GM18502 (cell line): ENCODE measurements at regions not wholly inside any gene's neighbourhood (a gene's known extent, or its start where the extent isn't known, plus 50 kb on each side); places are given as distances from the start of the nearest gene placed in this dataset.

Experiments used
- ATAC-seq: cut with Tn5 transposase; IDR thresholded peaks from one replicate; pipeline ENCODE4 v1.9.1; 2021; ENCODE audit warnings: mild to moderate bottlenecking; ENCODE audit not compliant: unreplicated experiment, poor library complexity

- ATAC-seq, result no peak
Observed at GRCh38 chr21:32878661-32879060, 107.1 kb upstream of the PAXBP1 start.

DNA sequence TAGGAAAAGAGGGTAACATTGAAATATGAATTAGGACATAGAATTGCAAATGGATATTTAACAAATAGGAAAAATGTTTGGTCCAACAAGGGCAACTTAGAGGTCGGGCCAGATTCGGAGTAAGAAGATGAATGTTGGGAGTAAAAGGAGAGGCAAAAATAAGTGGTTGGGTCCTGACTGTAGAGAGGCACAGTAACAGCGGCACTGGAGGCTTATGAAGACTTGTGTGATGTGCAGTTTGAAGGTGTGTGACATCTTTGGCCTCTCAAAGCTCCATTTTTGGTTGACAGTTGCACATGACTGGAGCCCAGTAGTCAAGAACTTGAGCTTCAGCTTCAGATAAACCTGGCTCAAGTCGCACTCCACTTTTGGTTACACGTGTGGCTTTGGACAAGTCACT lies 109.9 kb upstream of the PAXBP1 start:
- no peak for ATAC-seq

DNA sequence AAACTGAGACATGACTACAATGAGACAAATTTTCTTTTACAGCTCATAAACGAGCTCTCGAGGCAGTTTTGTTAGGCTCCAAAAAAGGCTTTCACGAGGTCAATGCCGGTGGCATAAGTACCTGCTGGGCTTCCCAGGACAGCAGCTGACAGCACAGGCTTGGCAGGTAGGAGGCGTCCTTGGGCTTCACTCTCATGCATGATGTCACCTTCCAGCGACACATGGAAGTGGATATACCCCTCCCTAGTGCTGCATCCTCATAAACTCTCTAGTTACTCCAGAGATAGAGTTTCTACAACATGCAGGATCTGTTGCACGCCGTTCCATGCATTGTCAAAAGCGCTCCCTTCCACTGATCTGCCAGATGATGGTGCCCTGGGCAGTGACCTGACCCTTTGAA lies 112.5 kb upstream of the PAXBP1 start:
- ATAC-seq, result no peak

GRCh38 chr21:32886339-32886738 lies 114.8 kb upstream of the PAXBP1 start:
- ATAC-seq, result no peak

GRCh38 chr21:32887026-32887425 lies 115.5 kb upstream of the PAXBP1 start:
- no peak for ATAC-seq

DNA sequence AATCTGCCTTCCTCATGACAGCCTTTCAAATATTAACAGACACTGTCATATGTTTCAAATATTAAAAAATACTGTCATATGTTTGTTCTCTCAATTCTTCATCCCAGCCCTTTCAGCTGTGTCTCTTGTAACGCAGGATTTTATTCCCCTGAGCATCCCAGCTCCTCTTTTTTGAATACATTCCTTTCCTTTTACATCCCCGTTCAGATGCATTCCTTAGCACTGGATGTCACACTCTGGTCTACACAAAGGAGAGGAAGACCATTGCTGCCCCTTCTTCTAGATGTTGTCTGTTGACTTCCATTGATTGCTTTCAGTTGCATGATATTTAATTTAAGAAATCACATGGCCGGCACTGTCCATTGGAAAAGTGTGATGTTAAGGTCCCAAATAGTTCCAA lies 117.4 kb upstream of the PAXBP1 start:
- no peak for ATAC-seq

DNA sequence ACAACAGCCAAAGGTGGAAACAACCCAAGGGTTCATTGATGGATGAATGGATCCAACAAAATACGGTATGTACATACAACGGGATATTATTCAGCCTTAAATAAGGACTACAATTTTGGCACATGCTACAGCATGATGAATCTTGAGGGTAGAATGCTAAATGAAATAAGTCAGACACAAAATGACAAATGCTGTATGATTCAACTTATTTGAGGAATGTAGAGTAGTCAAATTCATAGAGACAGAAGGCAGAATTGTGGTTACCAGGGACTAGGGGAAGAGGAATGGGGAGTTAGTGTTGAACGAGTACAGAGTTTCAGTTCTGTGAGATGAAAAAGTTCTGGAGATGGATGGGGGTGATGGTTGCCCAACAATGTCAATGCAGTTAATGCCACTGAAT lies 118.0 kb upstream of the PAXBP1 start:
- no peak for ATAC-seq

GRCh38 chr21:32894321-32894720 lies 122.8 kb upstream of the PAXBP1 start:
- no peak for ATAC-seq

DNA sequence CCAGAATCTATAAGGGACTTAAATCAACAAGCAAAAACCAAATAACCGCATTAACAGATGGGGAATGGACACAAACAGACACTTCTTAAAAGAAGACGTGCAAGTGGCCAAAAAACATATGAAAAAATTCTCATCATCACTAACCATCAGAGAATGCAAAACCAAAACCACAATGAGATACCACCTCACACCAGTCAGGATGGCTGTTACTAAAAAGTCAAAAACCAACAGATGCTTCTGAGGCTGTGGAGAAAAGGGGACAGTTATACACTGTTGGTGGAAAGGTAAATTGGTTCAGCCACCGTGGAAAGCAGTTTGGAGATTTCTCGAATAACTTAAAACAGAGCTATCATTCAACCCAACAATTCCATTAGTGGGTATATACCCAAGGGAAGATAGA lies 124.9 kb upstream of the OLIG2 start:
- ATAC-seq, result no peak

DNA sequence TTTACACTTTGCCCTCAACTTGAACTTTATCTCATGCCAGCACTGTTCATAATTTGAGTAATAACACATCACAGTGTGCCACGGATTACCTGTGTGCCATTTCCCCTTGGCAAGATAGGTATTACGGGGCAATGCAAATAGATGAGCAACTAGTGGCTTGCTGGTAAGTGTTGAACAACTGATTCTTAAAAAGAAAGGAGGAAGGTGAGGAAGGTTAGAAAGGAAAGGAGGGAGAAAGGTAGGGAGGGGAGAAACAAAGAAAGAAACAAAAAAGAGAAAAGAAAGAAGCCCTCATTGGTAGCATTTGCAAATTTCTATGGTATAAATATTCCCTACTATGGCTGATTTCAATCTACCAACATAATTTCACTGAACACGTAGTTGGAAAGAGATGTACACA lies 118.2 kb upstream of the OLIG2 start:
- no peak for ATAC-seq

DNA sequence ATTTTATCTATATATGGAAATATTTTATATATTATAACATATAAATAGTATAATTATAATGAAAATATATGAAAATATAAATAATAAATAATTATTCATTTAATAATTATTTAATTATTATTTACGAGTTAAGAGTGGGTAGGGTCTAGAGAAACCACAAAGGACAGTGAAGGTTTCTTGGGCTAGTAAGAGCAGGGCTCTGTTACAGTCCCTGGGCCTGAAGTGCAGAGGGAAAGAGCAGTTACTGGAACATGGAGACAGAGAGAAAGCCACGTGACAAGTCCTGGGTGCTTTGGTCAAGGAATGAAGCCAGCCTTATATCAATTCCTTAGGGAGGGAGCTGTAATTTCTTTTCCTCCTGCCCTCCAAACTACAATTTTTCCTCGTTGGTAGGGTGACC lies 117.2 kb upstream of the OLIG2 start:
- ATAC-seq, result no peak

GRCh38 chr21:32909393-32909792 lies 116.3 kb upstream of the OLIG2 start:
- no peak for ATAC-seq

DNA sequence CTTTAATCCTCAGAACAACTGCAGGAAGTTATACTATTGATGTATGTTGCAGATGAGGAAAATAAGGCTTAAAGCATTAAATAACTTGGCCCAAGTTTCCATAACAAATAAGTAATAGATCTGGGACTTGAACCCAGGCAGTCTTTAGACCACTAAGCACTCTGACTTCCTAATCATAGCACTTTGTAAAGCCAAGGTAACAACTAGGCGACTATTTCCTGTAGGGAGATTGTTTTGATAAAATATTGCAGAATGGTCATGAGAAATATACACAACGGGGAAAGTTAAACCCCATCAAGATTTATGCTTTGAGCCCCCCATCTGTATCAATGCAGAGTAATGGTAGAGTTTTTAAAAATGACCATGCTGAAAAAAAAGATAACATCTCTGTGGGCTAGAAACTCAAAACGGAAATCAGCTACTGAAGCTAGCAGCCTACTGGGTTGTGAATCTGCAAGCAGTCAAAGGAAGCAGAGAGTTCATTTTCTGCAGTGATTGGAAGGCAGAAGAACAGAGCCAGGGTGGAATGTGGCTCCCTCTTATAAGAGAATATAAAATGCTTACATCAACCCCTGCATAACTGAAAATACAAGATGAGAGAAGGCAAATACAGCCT lies 111.2 kb upstream of the OLIG2 start:
- no peak for ATAC-seq

DNA sequence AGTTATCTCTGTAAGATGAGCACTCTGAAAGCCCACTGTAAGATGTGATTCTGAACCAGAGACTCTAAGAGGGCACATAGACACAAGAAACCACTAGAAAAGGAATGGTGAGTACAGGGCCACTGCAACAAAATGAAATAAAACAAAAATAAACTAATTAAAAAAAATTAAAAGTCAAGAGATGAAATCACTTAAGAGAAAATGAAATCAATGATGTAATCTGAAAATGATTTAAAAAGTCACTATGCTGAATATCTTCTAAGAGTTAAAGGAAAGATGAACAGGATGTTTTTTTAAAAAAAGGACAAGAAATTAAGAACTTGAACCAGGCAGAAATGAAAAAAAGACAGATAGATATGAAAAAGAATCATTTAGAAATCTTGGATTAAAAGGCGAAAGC lies 110.6 kb upstream of the OLIG2 start:
- no peak for ATAC-seq

- ATAC-seq, result no peak
Observed at GRCh38 chr21:32916088-32916487, 109.6 kb upstream of the OLIG2 start.

- ATAC-seq, result no peak
Observed at GRCh38 chr21:32916522-32917099, 109.1 kb upstream of the OLIG2 start.

- ATAC-seq, result no peak
Observed at GRCh38 chr21:32917362-32918135, 108.2 kb upstream of the OLIG2 start.

GRCh38 chr21:32918478-32919120 lies 107.1 kb upstream of the OLIG2 start:
- ATAC-seq, result no peak

DNA sequence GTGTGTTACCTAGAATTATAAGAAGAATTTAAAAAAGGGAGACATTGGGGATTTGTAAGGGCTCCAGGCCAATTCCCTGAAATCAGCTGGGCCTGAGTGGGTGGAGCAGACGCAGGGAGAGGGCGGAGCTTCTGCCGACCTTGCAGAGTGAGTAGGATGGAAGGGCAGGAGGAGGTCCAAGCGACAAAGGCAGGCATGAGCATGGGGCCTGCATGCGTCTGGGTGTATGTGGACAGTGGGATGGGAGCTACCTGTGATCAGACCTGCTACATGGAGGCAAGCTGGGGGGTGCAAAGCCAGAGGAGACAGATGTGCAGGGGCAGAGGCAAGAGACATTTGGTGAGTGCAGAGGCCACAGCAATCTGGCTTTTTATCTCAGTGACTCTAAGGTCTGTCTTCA lies 105.3 kb upstream of the OLIG2 start:
- ATAC-seq, result no peak

DNA sequence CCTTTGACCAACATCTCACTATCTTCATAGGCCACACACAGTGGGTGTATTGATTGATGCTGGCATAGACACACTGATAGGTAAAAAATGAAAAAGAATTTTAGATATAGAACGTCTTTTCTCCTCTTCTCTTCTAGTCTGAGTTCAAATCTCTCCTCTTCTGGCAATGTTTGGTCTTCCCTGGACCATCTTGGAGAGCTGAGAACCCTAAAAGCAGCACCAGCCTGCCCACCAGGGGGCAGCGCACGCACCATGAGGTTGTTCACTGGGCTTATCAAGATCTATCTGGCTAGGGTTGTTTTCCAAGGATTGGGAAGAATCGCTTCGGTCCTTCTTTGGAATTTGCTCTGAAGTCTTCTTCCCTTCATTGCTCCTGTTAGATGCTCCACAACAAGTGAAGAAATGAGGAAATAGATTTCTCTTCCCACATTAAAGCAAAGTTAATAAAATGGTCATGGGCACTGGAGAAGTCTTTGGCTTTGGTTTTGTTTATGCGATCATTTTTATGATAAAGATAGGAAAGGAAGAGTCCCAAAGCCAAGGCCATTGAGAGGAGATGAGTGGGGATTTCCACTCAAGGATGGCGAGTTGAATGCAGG lies 104.0 kb upstream of the OLIG2 start:
- ATAC-seq, result no peak

DNA sequence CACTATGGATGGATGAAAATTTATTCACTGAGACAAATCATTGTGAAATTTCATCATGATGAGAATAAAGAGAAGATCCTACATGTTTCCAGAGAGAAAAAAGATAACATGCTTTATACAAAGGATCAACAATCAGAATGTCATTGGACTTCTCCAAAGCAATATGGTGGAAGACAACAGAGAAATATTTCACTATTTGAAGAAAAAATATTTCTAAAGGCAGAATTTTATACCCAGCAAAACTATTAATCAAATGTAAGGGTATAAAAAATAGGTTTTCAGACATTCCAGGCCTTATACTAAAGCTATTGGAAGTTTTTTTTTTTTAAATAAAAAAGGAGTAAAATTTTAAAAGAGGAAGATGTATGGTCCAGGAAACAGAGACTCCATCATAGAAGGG lies 100.6 kb upstream of the OLIG2 start:
- ATAC-seq, result no peak
